K562 (cell line): ENCODE measurements at regions not wholly inside any gene's neighbourhood (a gene's known extent, or its start where the extent isn't known, plus 50 kb on each side); places are given as distances from the start of the nearest gene placed in this dataset.

ENCODE experiments used
- ATAC-seq: fragments of 200-7000 bp; cut with Tn5 transposase; 3 replicates; pipeline ENCODE4 v1.9.1; 2020; ENCODE audit warnings: moderate library complexity
- BruUV-seq: library from RNA; stranded (reverse); fragments of 400-500 nt; replicated peaks from 2 replicates; lab custom pipeline; 2021; lab: Mats Ljungman, UMichigan
- CTCF ChIA-PET: fragments of 300-600 bp; formaldehyde crosslinking; extraction: SDS; loops from one replicate; lab custom pipeline; 2021; ENCODE audit warnings: low intra/inter-chr PET ratio; lab: Yijun Ruan, JAX
- POLR2A ChIA-PET: fragments of 300-600, 350-650 bp; sonication (Branson Sonifier 250); formaldehyde crosslinking; extraction: SDS; loops from one replicate; lab custom pipeline; 2021; ENCODE audit warnings: antibody characterized with exemption, inconsistent platforms; lab: Yijun Ruan, JAX
- DNase-seq, 4 experiments: peaks; one replicate each; pipeline versions ENCODE4 v3.0.0 to v3.0.0-alpha.2; 2011 to 2018; ENCODE audit warnings: low spot score in 3 of 4, mixed read lengths in 3 of 4; ENCODE audit errors: extremely low read depth in 1 of 4
- FAIRE-seq: peaks from 2 replicates; lab custom pipeline; 2011; peaks lifted over from hg19 to GRCh38; lab: Jason Lieb, UNC
- H2AFZ ChIP-seq: 2 replicates; pipeline ENCODE4 v1.6.0; 2011; ENCODE audit warnings: low read depth, low read length, control low read depth, inconsistent platforms
- H3K27ac ChIP-seq: fragments of 200-600 bp; 3 replicates; pipeline ENCODE4 v1.8.0; 2011; ENCODE audit warnings: low read depth, mild to moderate bottlenecking, control low read depth, inconsistent platforms, low read length, moderate library complexity, mixed read lengths; ENCODE audit errors: extremely low read depth
- H3K27me3 ChIP-seq, 2 experiments: fragments of 300-600 bp in 1 of 2; 2 replicates in 1 of 2; 3 replicates in 1 of 2; pipeline versions ENCODE4 v1.6.0 to v1.8.0; 2011; ENCODE audit warnings: inconsistent platforms in 2 of 2, low read length in 2 of 2, mild to moderate bottlenecking in 1 of 2, mixed read lengths in 1 of 2, moderate library complexity in 1 of 2; ENCODE audit not compliant: control insufficient read depth in 2 of 2, insufficient read depth in 2 of 2
- H3K36me3 ChIP-seq: fragments of 300-600 bp; 3 replicates; pipeline ENCODE4 v1.8.0; 2011; ENCODE audit warnings: mild to moderate bottlenecking, low read length, inconsistent platforms; ENCODE audit not compliant: control insufficient read depth, insufficient read depth
- H3K4me1 ChIP-seq, 2 experiments: fragments of 200-600 bp in 1 of 2; replicated peaks in 1 of 2; 2 replicates in 1 of 2; 3 replicates in 1 of 2; pipeline versions ENCODE4 v1.5.1 to v1.8.0; 2011; ENCODE audit warnings: inconsistent platforms in 2 of 2, low read length in 2 of 2, mild to moderate bottlenecking in 1 of 2, mixed read lengths in 1 of 2, moderate library complexity in 1 of 2; ENCODE audit not compliant: control insufficient read depth in 2 of 2, insufficient read depth in 2 of 2
- H3K4me2 ChIP-seq: 2 replicates; pipeline ENCODE4 v1.6.1; 2011; ENCODE audit warnings: low read length, control low read depth, inconsistent platforms, mixed read lengths; ENCODE audit not compliant: insufficient read depth
- H3K4me3 ChIP-seq: fragments of 200-600 bp; sonication (generic), shearing (Covaris generic); 2 replicates; pipeline ENCODE4 v1.5.1; 2016; ENCODE audit warnings: control low read depth, inconsistent platforms
- H3K79me2 ChIP-seq: fragments of 200-600 bp; 3 replicates; pipeline ENCODE4 v1.8.0; 2011; ENCODE audit warnings: low read length, inconsistent platforms; ENCODE audit not compliant: control insufficient read depth, insufficient read depth
- H3K9ac ChIP-seq, 2 experiments: 2 replicates each; pipeline versions ENCODE4 v1.6.0 to v1.6.1; 2011; ENCODE audit warnings: low read depth in 2 of 2, low read length in 2 of 2, control low read depth in 1 of 2, inconsistent platforms in 1 of 2, mild to moderate bottlenecking in 1 of 2, mixed read lengths in 1 of 2; ENCODE audit not compliant: insufficient read depth in 1 of 2
- H3K9me1 ChIP-seq: one replicate; pipeline ENCODE4 v1.6.0; 2011; ENCODE audit warnings: inconsistent platforms, mild to moderate bottlenecking, low read length, moderate library complexity; ENCODE audit not compliant: control insufficient read depth, insufficient read depth
- H3K9me3 ChIP-seq: replicated peaks from 2 replicates; pipeline ENCODE4 v1.5.1; 2011; ENCODE audit warnings: low read depth, low read length, inconsistent platforms; ENCODE audit not compliant: control insufficient read depth, insufficient read depth
- H4K20me1 ChIP-seq: replicated peaks from 2 replicates; pipeline ENCODE4 v1.6.1; 2011; ENCODE audit warnings: low read length, inconsistent platforms, mixed read lengths; ENCODE audit not compliant: control insufficient read depth, insufficient read depth
- MTA1 ChIP-seq: fragments of 450-650 bp; IDR thresholded peaks from 2 replicates; pipeline ENCODE4 v1.6.1; 2017; ENCODE audit warnings: borderline replicate concordance
- NCOA2 ChIP-seq, 2 experiments: fragments of 450-650 bp; IDR thresholded peaks; 2 replicates each; pipeline ENCODE4 v1.6.1; 2018; ENCODE audit warnings: mild to moderate bottlenecking in 2 of 2, moderate library complexity in 1 of 2; ENCODE audit not compliant: partially characterized antibody in 2 of 2
- RBBP5 ChIP-seq: fragments of 200-600 bp; sonication (generic); IDR thresholded peaks from 2 replicates; pipeline ENCODE4 v1.6.1; 2012; ENCODE audit warnings: borderline replicate concordance, mild to moderate bottlenecking, low read length, control low read depth, inconsistent platforms; ENCODE audit not compliant: insufficient read depth, poor library complexity, severe bottlenecking
- SAP30 ChIP-seq: fragments of 200-600 bp; sonication (generic); IDR thresholded peaks from 2 replicates; pipeline ENCODE4 v1.6.1; 2012; ENCODE audit warnings: borderline replicate concordance, low read depth, mild to moderate bottlenecking, moderate library complexity, low read length, control low read depth, inconsistent platforms; ENCODE audit not compliant: insufficient read depth, poor library complexity, severe bottlenecking
- WGBS: fragments of 100-300 bp; shearing (Covaris generic); methylation state at CpG from one replicate; pipeline ENCODE4 v1.1.6; 2016; ENCODE audit warnings: low coverage, mixed read lengths; ENCODE audit not compliant: insufficient coverage; ENCODE audit errors: missing lambda C conversion rate; 5-methylcytosine and 5-hydroxymethylcytosine counted together
- in situ Hi-C: fragments of 300-500 bp; cut with MboI; formaldehyde crosslinking; loops from 4 replicates; pipeline ENCODE4 v1.15.0; 2018; ENCODE audit warnings: inconsistent platforms, mixed read lengths
- intact Hi-C: fragments of 100-400 bp; cut with micrococcal nuclease; formaldehyde crosslinking; loops from 2 replicates; pipeline ENCODE4 v1.14.2; 2022
- TF ChIP-seq, protein P1 (sequence below): fragments of 450-650 bp; conservative IDR thresholded peaks from 2 replicates; pipeline ENCODE4 v1.6.1; 2016; ENCODE audit warnings: missing genetic modification characterization, low read depth, mild to moderate bottlenecking, missing compliant biosample characterization, moderate library complexity
- TF ChIP-seq, protein P2 (sequence below): sonication (generic); formaldehyde crosslinking; IDR thresholded peaks from 2 replicates; pipeline ENCODE4 v1.5.0; 2020; ENCODE audit warnings: missing genetic modification reagents

GRCh38 chr12:83198291-83199015 is 511.7 kb downstream of the TMTC2 start:
- no peak for DNase-seq
- Histone ChIP-seq H3K4me1 (no peaks in the 10 kb centered on the region; a peak in 2 of 5 replicates), H3K9me1 (no peaks in the 10 kb centered on the region), H3K9me3 (no peaks in the 10 kb centered on the region; the same call in 1 of the 2 replicates), H3K27ac (0 out of 3 replicates have a peak overlapping the region, but pooled peaks have one; percentile 6), H2AFZ (peak overlapping the region; percentile 71), H3K36me3 (no peaks in the 10 kb centered on the region), H3K4me3 (no peak overlapping the region), H4K20me1 (no peaks in the 10 kb centered on the region), H3K79me2 (no peaks in the 10 kb centered on the region), H3K4me2 (no peak overlapping the region), H3K27me3 (no peaks in the 10 kb centered on the region), H3K9ac (no peak overlapping the region)
- no peak for ATAC-seq
- TF ChIP-seq MTA1, result no peak
- TF ChIP-seq, protein P1, sequence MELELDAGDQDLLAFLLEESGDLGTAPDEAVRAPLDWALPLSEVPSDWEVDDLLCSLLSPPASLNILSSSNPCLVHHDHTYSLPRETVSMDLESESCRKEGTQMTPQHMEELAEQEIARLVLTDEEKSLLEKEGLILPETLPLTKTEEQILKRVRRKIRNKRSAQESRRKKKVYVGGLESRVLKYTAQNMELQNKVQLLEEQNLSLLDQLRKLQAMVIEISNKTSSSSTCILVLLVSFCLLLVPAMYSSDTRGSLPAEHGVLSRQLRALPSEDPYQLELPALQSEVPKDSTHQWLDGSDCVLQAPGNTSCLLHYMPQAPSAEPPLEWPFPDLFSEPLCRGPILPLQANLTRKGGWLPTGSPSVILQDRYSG (tag), result no peak
- no peak for TF ChIP-seq RBBP5
- TF ChIP-seq NCOA2 (IDR thresholded peaks at IDR 0.05; ENCODE audit: partially characterized antibody in 2 of 2), result no peak
- TF ChIP-seq, protein P2, sequence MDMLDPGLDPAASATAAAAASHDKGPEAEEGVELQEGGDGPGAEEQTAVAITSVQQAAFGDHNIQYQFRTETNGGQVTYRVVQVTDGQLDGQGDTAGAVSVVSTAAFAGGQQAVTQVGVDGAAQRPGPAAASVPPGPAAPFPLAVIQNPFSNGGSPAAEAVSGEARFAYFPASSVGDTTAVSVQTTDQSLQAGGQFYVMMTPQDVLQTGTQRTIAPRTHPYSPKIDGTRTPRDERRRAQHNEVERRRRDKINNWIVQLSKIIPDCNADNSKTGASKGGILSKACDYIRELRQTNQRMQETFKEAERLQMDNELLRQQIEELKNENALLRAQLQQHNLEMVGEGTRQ, result no peak
- TF ChIP-seq SAP30, result no peak
- CTCF ChIA-PET, result no interaction called here
- FAIRE-seq, result no peak
- intact Hi-C loops, result no loop called here
- POLR2A ChIA-PET, result interaction anchor here (0.7 kb wide), 1 partner anchor 52 kb away, joined by 3 read pairs; no protein-coding TSS in a partner anchor
- 34% methylated on average over 3 of the region's 3 CpGs for WGBS
- in situ Hi-C loops, result no loop called here
- no TSS peak for BruUV-seq
